Neural crest cell (in vitro differentiated cells): ENCODE measurements at regions not wholly inside any gene's neighbourhood (a gene's known extent, or its start where the extent isn't known, plus 50 kb on each side); places are given as distances from the start of the nearest gene placed in this dataset.

Source experiments
- DNase-seq: peaks from one replicate; pipeline ENCODE4 v3.0.0; 2021; ENCODE audit warnings: low read depth, mixed read lengths, low spot score
- H3K27ac Mint-ChIP-seq: one replicate; pipeline ENCODE4 v1.8.0; 2021; ENCODE audit warnings: mild to moderate bottlenecking, mixed read lengths; ENCODE audit not compliant: unreplicated experiment
- H3K27me3 Mint-ChIP-seq: 2 replicates; pipeline ENCODE4 v1.8.0; 2021; ENCODE audit warnings: low read depth, mild to moderate bottlenecking, mixed read lengths
- H3K36me3 Mint-ChIP-seq: 2 replicates; pipeline ENCODE4 v1.8.0; 2021; ENCODE audit warnings: low read depth, mild to moderate bottlenecking, mixed read lengths
- H3K4me1 Mint-ChIP-seq: 2 replicates; pipeline ENCODE4 v1.8.0; 2021; ENCODE audit warnings: mixed read lengths
- H3K4me3 Mint-ChIP-seq: one replicate; pipeline ENCODE4 v1.8.0; 2021; ENCODE audit warnings: mild to moderate bottlenecking, mixed read lengths
- H3K9me3 Mint-ChIP-seq: 2 replicates; pipeline ENCODE4 v1.8.0; 2021; ENCODE audit warnings: mixed read lengths
- TF ChIP-seq, protein P1 (sequence below): fragments of 200-600 bp; sonication (generic); conservative IDR thresholded peaks from 2 replicates; pipeline ENCODE4 v1.5.0; 2021; ENCODE audit warnings: antibody characterized with exemption, mild to moderate bottlenecking

DNA sequence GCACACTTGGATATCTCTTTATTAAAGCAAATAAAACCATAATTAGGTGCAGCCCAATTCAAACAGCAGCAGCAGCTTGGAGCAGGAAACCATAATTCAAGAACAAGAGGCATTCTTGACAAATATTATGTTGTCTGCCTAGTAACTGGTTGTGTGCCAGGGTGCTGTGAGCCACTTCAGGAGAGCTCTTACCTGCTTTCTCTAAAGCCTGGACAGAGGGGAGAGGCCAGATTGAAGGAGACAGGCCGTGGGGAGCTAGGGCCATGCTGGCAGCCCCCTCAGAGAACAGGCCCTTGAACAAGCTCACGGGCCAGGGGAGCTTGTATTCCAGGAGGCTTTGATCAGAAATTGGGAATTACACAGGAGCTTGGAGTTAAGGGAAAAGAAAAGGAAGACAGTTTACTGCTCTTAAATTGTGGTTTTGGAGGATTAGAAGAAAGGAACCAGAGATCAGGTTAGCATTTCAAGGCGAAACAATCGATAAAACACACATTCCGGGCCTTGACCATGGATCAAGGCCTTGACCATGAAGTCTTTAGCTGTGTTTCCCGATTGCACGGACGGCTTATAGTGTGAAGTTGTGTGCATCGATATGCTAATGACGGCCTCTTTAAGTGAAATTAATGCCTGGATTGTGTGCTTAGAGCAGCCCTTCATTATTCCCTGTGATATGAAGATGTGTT, 69.8 kb upstream of the NKX2-2 start:
- TF ChIP-seq, protein P1, sequence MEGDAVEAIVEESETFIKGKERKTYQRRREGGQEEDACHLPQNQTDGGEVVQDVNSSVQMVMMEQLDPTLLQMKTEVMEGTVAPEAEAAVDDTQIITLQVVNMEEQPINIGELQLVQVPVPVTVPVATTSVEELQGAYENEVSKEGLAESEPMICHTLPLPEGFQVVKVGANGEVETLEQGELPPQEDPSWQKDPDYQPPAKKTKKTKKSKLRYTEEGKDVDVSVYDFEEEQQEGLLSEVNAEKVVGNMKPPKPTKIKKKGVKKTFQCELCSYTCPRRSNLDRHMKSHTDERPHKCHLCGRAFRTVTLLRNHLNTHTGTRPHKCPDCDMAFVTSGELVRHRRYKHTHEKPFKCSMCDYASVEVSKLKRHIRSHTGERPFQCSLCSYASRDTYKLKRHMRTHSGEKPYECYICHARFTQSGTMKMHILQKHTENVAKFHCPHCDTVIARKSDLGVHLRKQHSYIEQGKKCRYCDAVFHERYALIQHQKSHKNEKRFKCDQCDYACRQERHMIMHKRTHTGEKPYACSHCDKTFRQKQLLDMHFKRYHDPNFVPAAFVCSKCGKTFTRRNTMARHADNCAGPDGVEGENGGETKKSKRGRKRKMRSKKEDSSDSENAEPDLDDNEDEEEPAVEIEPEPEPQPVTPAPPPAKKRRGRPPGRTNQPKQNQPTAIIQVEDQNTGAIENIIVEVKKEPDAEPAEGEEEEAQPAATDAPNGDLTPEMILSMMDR, result no peak
- H3K27me3 Mint-ChIP-seq, result peaks cover 62% of the 10 kb centered on the region
- H3K36me3 Mint-ChIP-seq, result no peaks in the 10 kb centered on the region

DNA sequence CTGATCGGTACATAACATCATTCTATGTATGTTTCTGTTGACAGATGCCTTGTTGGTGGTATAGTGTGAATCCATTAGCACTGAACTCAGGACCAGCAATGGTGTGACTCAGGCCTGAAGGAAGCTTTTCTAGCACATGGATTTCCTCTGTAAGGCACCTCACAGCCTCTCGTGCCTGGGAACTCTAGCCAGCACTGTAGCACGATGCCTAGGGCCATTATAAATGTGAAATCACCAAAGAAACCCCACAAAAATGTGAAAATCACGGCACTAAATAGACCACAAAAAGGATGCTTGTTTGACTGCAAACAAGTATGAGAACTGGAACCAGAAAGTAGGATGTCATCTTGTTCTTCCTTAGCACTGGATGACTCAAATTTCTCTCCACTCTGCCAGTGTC, 63.7 kb upstream of the NKX2-2 start:
- no peaks in the 10 kb centered on the region for H3K4me1 Mint-ChIP-seq
- no peaks in the 10 kb centered on the region for H3K36me3 Mint-ChIP-seq
- TF ChIP-seq, protein P1, result no peak
- H3K27me3 Mint-ChIP-seq, result peaks cover 91% of the 10 kb centered on the region
- no peak overlapping the region for H3K4me3 Mint-ChIP-seq
- no peak for DNase-seq
- H3K9me3 Mint-ChIP-seq, result no peaks in the 10 kb centered on the region
- H3K27ac Mint-ChIP-seq, result no peak overlapping the region

More for the DNA sequence above, 69.8 kb upstream of the NKX2-2 start:
- Mint-ChIP-seq H3K27ac (no peak overlapping the region), H3K4me3 (no peak overlapping the region), H3K9me3 (no peaks in the 10 kb centered on the region), H3K4me1 (no peaks in the 10 kb centered on the region)
- no peak for DNase-seq

DNA sequence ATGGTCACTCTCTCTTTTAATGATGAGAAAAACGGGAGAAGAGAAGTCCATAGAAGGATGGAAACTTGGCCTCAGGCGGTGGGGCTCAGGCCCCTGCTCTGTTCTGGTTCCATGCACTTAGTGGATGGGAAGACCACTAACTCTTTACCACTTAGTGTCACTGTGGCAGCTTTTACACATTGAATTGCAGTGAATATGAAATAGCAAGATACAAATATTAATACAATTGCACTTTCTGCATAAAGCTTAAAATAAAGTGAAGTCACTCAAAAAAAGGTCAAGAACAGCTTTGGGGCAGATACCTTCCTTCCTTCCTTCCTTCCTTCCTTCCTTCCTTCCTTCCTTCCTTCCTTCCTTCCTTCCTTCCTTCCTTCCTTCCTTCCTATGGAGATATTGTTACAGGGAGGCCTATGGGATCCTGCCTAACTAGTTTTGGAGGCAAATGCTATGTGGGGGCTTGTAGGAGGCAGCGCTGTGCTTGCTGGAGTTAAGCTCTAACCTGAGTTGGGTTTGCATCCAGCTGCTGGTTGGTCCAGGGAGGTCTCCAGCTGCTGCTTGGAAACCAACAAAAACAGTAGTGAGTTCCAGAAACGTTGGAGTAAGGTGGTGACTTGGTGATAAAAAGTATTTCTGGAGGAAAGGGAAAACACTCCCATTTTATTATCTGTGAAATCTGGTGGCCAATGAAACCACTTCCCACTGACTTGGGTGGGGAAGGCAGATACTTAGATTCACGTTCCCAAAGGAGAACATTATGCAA, 62.3 kb upstream of the NKX2-2 start:
- Mint-ChIP-seq H3K27me3 (peaks cover 86% of the 10 kb centered on the region), H3K4me1 (no peaks in the 10 kb centered on the region), H3K27ac (no peak overlapping the region), H3K4me3 (no peak overlapping the region), H3K36me3 (no peaks in the 10 kb centered on the region), H3K9me3 (no peaks in the 10 kb centered on the region)
- DNase-seq, result no peak
- TF ChIP-seq, protein P1, result no peak

DNA sequence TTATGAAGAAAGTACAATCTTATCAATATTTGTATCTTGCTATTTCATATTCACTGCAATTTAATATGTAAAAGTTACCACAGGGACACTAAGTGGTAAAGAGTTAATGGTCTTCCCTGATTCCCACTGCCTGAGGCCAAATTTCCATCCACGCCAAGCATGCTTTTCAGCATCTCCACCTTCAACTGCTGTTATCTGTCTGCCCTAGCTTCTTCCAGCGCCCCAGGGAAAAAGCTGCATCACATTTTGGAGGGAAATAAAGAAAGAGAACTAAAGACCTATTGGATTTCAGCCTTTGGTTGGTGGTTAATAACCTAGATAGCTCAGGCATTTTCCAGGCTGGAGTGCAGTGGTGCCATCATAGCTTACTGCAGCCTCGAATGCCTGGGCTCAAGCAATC, 61.3 kb upstream of the NKX2-2 start:
- TF ChIP-seq, protein P1, result no peak
- H3K4me1 Mint-ChIP-seq, result no peaks in the 10 kb centered on the region
- H3K9me3 Mint-ChIP-seq, result no peaks in the 10 kb centered on the region
- no peak for DNase-seq
- peaks cover 85% of the 10 kb centered on the region for H3K27me3 Mint-ChIP-seq
- H3K36me3 Mint-ChIP-seq, result no peaks in the 10 kb centered on the region
- no peak overlapping the region for H3K27ac Mint-ChIP-seq
- no peak overlapping the region for H3K4me3 Mint-ChIP-seq

DNA sequence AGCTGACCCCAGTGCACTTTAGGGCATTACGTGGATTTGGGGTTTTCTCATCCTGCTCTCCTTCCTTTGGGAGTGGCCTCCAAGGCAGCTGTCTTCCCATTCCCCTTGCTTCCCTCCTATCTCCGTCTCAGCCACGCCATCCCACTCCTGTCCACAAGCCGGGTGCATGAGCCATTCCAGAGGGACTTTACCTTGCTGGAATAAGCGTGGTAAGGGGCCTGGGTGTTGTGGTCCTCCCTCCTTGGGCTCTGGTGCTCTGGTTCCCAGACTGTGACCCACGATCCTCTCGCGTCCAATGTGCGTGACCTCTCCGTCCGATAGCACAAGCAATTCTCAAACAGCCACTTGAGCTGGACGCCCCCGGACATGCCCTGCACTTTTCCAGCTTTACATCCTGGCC, 60.6 kb upstream of the NKX2-2 start:
- DNase-seq, result no peak
- TF ChIP-seq, protein P1, result no peak
- Mint-ChIP-seq H3K27me3 (peaks cover 85% of the 10 kb centered on the region), H3K4me3 (no peak overlapping the region), H3K27ac (no peak overlapping the region), H3K9me3 (no peaks in the 10 kb centered on the region), H3K4me1 (no peaks in the 10 kb centered on the region), H3K36me3 (no peaks in the 10 kb centered on the region)
